ENCODE measurements at regions not wholly inside any gene's neighbourhood (a gene's known extent, or its start where the extent isn't known, plus 50 kb on each side); places are given as distances from the start of the nearest gene placed in this dataset.

GRCh38 chr14:85380881-85381280, 149.1 kb upstream of the FLRT2 start:
- TF ChIP-seq POLR2AphosphoS5 (IDR thresholded peaks at IDR 0.05; ENCODE audit: low read depth, low read length) (no peak), POLR2A (IDR thresholded peaks at IDR 0.05; ENCODE audit: low read depth, low read length) (no peak)
